ENCODE measurements at regions not wholly inside any gene's neighbourhood (a gene's known extent, or its start where the extent isn't known, plus 50 kb on each side); places are given as distances from the start of the nearest gene placed in this dataset.

GRCh38 chr16:24674877-24675276 is 54.6 kb upstream of the TNRC6A start:
- Histone ChIP-seq H3K27ac (ENCODE audit: low read depth, low read length, poor library complexity, severe bottlenecking) (no peak overlapping the region), H3K4me3 (ENCODE audit: low read depth, low read length, poor library complexity, severe bottlenecking) (no peak overlapping the region), H3K9me2 (ENCODE audit: insufficient read depth, low read length) (no peaks in the 10 kb centered on the region), H3K4me2 (ENCODE audit: low read length) (no peak overlapping the region), H2AFZ (ENCODE audit: low read length) (no peak overlapping the region), H3K4me1 (ENCODE audit: insufficient read depth, low read length, poor library complexity, severe bottlenecking) (no peaks in the 10 kb centered on the region), H3K36me3 (ENCODE audit: insufficient read depth, low read length) (no peaks in the 10 kb centered on the region), H4K20me1 (ENCODE audit: insufficient read depth, low read length) (no peaks in the 10 kb centered on the region), H3K9me3 (ENCODE audit: low read length) (no peaks in the 10 kb centered on the region), H3K79me2 (ENCODE audit: insufficient read depth, low read depth, low read length) (no peaks in the 10 kb centered on the region)
- intact Hi-C loops (cut with micrococcal nuclease; ENCODE audit: unreplicated experiment): no loop called here
- ChIA-PET POLR2A (interaction anchor here (0.7 kb wide), 1 partner anchor 489 kb away, joined by 4 read pairs; no protein-coding TSS in a partner anchor), CTCF (ENCODE audit: unreplicated experiment) (interaction anchor here (0.6 kb wide), 1 partner anchor 585 kb away, joined by 6 read pairs; no protein-coding TSS in a partner anchor)
- no peak for TF ChIP-seq CTCF (conservative IDR thresholded peaks at IDR 0.05; ENCODE audit: low read length)
- no peak for TF ChIP-seq EZH2phosphoT487 (IDR thresholded peaks at IDR 0.05; ENCODE audit: borderline replicate concordance, low read depth, low read length)
- no peak for DNase-seq (ENCODE audit: low spot score)
- no TSS peak for BruUV-seq (replicated peaks)

DNA sequence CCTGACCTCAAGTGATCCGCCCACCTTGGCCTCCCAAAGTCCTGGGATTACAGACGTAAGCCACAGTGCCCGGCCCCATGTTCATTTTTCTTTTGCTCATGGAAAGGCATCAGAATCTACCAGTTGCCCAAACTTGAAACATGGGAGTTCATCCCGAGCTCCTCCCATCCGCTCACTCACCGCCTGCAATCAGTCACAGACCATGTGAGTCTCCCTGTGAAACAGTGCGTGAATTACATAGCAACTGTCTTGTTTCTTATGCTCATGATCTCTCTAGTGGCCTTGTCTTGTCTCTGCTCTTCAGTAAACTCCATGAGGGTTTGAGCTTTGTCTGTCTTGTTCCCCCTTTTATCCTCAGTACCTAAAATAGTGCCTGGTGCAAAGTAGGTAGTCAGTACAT is 52.1 kb upstream of the TNRC6A start:
- Histone ChIP-seq H3K9me3 (ENCODE audit: low read length) (no peaks in the 10 kb centered on the region), H3K4me1 (ENCODE audit: insufficient read depth, low read length, poor library complexity, severe bottlenecking) (no peaks in the 10 kb centered on the region), H3K36me3 (ENCODE audit: insufficient read depth, low read length) (no peaks in the 10 kb centered on the region), H3K27ac (ENCODE audit: low read depth, low read length, poor library complexity, severe bottlenecking) (no peak overlapping the region), H3K4me2 (ENCODE audit: low read length) (no peak overlapping the region), H3K79me2 (ENCODE audit: insufficient read depth, low read depth, low read length) (no peaks in the 10 kb centered on the region), H4K20me1 (ENCODE audit: insufficient read depth, low read length) (no peaks in the 10 kb centered on the region), H3K4me3 (ENCODE audit: low read depth, low read length, poor library complexity, severe bottlenecking) (no peak overlapping the region), H3K9me2 (ENCODE audit: insufficient read depth, low read length) (no peaks in the 10 kb centered on the region), H2AFZ (ENCODE audit: low read length) (no peak overlapping the region)
- no TSS peak for BruUV-seq (replicated peaks)
- CTCF ChIA-PET (ENCODE audit: unreplicated experiment): no interaction called here
- POLR2A ChIA-PET: no interaction called here
- DNase-seq (ENCODE audit: low spot score): no peak
- intact Hi-C loops (cut with micrococcal nuclease; ENCODE audit: unreplicated experiment): no loop called here
- TF ChIP-seq CTCF (conservative IDR thresholded peaks at IDR 0.05; ENCODE audit: low read length) (no peak), EZH2phosphoT487 (IDR thresholded peaks at IDR 0.05; ENCODE audit: borderline replicate concordance, low read depth, low read length) (no peak)
